ENCODE measurements at regions not wholly inside any gene's neighbourhood (a gene's known extent, or its start where the extent isn't known, plus 50 kb on each side); places are given as distances from the start of the nearest gene placed in this dataset.

DNA sequence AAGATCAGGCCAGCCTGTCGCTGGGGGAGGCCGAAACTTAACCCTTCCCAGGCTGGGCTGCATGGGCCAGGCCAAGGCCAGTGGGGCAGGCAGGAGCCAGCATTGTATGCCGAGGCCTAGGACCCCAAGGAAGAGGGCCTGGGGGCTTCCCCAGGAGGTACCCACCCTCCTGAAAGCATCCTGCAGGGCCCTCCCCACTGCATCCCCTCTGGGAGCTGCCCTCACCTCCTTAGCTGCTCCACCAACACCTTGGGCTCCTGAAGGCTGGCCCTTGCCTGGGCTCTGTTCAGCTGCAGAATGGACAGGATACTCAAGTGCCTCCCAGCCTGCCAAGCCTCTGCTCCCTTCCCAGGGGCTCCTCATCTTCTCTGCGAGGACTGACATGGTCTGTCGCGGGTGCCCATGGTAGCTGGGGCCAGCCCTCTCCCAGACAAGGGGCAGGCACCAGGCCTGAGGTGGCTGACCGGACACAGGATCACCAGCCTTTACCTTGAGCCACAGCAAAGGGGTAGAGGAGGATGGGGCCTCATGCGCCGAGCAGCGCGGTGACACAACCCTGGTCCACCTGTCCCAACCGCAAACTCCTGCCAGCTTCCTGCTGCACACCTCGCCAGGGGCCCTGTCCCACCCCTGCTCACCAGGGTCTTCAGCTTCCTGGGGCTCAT lies 94.2 kb downstream of the MICALL2 start:
- ATAC-seq = no peak
- Histone ChIP-seq H3K9me3 (peaks cover 0 to 21% of the 10 kb centered on the region in 2 donors), H3K27me3 (peaks cover 25 to 80% of the 10 kb centered on the region in 2 donors), H3K27ac (no peak overlapping the region), H3K36me3 (no peaks in the 10 kb centered on the region), H3K4me3 (no peak overlapping the region), H3K4me1 (peaks cover 0 to 5% of the 10 kb centered on the region in 2 donors)
- TF ChIP-seq, protein P1, sequence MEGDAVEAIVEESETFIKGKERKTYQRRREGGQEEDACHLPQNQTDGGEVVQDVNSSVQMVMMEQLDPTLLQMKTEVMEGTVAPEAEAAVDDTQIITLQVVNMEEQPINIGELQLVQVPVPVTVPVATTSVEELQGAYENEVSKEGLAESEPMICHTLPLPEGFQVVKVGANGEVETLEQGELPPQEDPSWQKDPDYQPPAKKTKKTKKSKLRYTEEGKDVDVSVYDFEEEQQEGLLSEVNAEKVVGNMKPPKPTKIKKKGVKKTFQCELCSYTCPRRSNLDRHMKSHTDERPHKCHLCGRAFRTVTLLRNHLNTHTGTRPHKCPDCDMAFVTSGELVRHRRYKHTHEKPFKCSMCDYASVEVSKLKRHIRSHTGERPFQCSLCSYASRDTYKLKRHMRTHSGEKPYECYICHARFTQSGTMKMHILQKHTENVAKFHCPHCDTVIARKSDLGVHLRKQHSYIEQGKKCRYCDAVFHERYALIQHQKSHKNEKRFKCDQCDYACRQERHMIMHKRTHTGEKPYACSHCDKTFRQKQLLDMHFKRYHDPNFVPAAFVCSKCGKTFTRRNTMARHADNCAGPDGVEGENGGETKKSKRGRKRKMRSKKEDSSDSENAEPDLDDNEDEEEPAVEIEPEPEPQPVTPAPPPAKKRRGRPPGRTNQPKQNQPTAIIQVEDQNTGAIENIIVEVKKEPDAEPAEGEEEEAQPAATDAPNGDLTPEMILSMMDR (IDR thresholded peaks at IDR 0.05) = no peak
- peak in 1 of 4 donors; percentile 48 for DNase-seq
- intact Hi-C loops (cut with DNase I) = no loop called here

DNA sequence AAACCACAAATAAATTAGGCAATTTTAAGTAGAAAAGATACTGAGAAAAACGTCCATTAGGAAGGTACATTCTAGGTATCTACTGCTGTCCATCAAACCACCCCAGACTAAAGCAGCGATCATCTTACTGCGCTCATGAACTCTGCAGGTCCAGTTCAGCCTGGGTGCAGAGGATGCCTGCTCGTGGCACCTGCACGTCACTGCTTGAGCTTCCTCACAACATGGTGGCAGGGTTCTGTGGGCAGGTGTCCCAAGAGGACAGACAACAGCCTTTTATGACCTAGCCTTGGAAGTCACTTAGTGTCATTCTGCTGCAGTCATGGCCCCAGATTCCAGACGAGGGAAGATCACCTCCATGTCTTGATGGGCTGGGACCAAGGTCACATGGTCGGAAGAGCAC lies 93.4 kb downstream of the MICALL2 start:
- no peak for ATAC-seq
- peaks cover 25 to 83% of the 10 kb centered on the region in 2 donors for H3K27me3 ChIP-seq

DNA sequence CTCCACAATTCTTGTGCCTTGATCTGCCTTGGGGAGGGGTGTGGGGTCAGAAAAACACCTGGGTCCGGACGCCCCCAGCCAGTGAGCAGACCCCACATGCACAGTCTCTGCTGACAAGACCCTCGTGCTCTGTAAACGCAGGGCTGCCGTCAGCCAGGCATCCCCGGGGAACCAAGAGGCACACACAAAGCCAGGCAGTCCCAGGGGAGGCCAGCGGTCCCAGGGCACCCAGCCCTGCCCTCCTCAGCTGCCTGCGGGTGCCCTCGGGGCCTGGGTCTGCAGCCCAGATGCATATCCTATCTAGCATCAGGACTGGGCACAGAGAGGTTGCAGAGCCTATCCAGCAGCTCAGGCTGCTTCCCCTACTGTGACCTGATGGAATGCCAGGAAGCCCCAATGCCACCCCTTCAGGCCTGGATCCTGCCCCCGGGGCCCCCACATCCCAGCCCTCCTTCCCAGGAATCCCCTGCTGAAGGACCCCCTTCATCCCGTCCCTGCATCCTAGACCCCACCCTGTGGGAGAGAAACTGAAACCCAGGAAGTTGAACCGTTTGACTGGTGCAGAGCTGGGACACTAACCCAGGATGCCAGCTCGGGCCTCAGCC lies 92.4 kb downstream of the MICALL2 start:
- peaks cover 25 to 88% of the 10 kb centered on the region in 2 donors for H3K27me3 ChIP-seq
- H3K9me3 ChIP-seq = peaks cover 0 to 21% of the 10 kb centered on the region in 2 donors
- no peak for ATAC-seq
- no peak overlapping the region for H3K4me3 ChIP-seq
- peaks cover 0 to 5% of the 10 kb centered on the region in 2 donors for H3K4me1 ChIP-seq
- TF ChIP-seq, protein P1 (IDR thresholded peaks at IDR 0.05) = no peak
- no peak overlapping the region for H3K27ac ChIP-seq
- intact Hi-C loops (cut with DNase I) = no loop called here
- H3K36me3 ChIP-seq = no peaks in the 10 kb centered on the region
- DNase-seq = peak in 1 of 4 donors; percentile 65

More for the DNA sequence above, 93.4 kb downstream of the MICALL2 start:
- intact Hi-C loops (cut with DNase I) = no loop called here
- Histone ChIP-seq H3K4me3 (no peak overlapping the region), H3K9me3 (peaks cover 0 to 21% of the 10 kb centered on the region in 2 donors), H3K36me3 (no peaks in the 10 kb centered on the region), H3K4me1 (peaks cover 0 to 5% of the 10 kb centered on the region in 2 donors), H3K27ac (no peak overlapping the region)
- DNase-seq = peak in 1 of 4 donors; percentile 6
- TF ChIP-seq, protein P1 (IDR thresholded peaks at IDR 0.05) = no peak

DNA sequence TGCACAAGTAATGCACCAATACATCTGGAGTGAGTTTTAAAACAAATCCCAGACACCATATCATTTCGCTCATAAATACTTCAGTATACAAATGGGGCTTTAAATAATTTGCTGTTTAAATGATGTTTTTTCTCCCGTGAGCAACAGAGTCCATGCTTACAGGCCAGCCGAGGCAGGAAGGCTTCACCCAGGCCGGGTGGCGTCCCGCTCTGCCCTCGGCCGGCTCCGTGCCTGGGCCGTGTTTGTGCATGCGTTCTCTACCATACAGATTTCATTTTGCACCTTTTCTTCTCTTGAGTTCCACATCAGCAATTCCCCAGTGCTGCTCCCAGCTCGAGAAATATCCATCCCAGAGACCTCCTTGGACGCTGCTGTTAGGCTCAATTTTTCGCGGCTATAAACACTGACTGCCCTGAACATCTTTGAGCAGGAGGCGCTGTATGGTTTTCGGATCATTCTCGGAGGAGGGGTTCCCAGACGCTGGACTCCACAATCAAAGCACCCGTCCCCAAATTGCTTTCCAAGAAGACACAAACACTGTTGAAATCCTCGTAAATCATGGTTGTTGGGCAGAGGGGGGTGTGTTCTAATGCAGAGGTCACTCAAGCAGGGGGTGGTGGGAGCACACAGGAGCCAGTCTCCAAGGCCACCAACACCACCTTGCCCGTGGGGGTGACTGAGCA lies 91.6 kb downstream of the MICALL2 start:
- peaks cover 25 to 90% of the 10 kb centered on the region in 2 donors for H3K27me3 ChIP-seq

More for the DNA sequence above, 91.6 kb downstream of the MICALL2 start:
- Histone ChIP-seq H3K4me3 (no peak overlapping the region), H3K36me3 (no peaks in the 10 kb centered on the region), H3K4me1 (peaks cover 0 to 5% of the 10 kb centered on the region in 2 donors), H3K27ac (no peak overlapping the region), H3K9me3 (peaks cover 0 to 21% of the 10 kb centered on the region in 2 donors)
- ATAC-seq (no peak), DNase-seq (peak in 1 of 4 donors; percentile 36)
- TF ChIP-seq, protein P1 (IDR thresholded peaks at IDR 0.05) = no peak
- intact Hi-C loops (cut with DNase I) = no loop called here
